CD4-positive, alpha-beta T cell treated with Interleukin-4 for 4 hours (primary cell): ENCODE measurements at regions not wholly inside any gene's neighbourhood (a gene's known extent, or its start where the extent isn't known, plus 50 kb on each side); places are given as distances from the start of the nearest gene placed in this dataset.
"Not testable (repeated sequence)": the region's sequence is repeated elsewhere in the genome, so short reads cannot be mapped to it uniquely, and the experiment has no call there.

Experiments used
- DNase-seq: peaks from one replicate; pipeline ENCODE4 v3.0.0-alpha.2; 2020

- no peak for DNase-seq
Measured at GRCh38 chr2:175755169-175755568, 246.9 kb downstream of the LNPK start.

DNA sequence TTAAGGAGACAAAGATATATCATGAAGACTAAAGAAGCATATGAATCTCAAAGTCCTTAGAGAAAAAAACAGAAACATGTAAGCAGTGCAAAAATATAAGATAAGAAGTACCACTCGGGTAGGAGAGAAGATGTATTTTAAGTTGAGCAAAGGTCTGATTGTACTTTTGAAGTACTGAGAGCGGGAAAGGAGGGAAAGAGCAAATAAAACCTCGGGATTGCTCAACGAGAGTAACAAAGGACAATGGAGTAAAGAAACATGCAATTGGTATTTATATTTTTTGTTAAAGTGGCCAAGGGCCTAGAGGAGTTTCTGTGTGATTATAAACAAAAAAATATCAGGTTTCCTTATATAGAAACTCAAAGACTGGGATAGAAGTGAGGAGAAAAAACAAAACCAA is 251.9 kb downstream of the LNPK start:
- DNase-seq = no peak

GRCh38 chr2:175745911-175746310 is 256.2 kb downstream of the LNPK start:
- no peak for DNase-seq

GRCh38 chr2:175744000-175744399 is 258.1 kb downstream of the LNPK start:
- DNase-seq = no peak

DNA sequence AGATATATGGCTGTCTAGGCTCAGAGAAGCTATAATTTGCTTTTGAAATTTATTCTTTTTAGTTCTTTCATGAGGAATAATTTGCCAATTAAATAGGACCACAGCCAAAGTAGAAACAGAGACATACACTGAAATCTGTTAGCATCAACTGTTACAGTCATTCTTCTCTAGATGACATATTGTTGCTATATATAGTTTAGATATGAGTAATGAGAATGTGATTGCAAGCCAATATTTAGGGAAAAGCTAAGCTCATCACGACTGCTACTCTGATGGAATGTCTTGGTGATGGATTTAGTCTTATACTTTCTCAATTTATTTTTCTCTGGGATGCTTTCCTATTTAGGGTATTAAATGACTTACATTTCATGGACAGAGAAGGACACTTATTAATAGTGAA is 259.1 kb downstream of the LNPK start:
- DNase-seq = no peak

DNA sequence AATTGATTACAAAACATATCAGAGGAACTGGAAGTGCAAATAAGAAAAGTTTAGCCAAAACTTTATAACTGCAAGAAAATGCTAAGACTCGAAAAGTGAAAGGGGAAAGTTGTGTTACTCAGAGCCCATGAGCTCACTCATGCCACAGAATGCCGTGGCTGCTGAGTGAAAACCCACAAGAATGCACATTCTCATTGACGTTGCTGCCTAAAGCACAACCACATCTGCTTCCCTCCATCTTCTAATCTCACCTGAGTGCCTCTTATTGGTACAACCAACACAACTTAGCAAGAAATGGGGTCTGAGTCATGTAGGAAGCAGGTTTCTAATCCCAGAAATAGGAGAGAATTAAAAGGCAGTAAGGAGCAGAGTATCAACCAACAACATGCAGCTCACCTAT is 259.7 kb downstream of the LNPK start:
- DNase-seq = no peak

DNA sequence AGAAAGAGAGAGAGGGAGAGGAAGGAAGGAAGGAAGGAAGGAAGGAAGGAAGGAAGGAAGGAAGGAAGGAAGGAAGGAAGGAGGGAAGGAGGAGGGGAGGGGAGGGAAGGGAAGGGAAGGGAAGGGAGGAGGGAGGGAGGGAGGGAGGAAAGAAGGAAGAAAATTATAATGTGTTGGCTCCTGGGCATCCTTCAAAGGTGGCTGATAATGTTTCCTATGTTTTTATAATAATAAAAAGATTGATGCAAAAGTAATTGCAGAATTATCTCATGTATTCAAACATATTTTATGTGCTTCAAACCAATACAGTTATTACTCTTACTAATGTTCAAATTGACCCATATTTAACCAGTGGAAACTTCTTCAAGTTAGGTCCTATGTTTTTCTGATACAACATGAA is 260.9 kb downstream of the LNPK start:
- no peak for DNase-seq

DNA sequence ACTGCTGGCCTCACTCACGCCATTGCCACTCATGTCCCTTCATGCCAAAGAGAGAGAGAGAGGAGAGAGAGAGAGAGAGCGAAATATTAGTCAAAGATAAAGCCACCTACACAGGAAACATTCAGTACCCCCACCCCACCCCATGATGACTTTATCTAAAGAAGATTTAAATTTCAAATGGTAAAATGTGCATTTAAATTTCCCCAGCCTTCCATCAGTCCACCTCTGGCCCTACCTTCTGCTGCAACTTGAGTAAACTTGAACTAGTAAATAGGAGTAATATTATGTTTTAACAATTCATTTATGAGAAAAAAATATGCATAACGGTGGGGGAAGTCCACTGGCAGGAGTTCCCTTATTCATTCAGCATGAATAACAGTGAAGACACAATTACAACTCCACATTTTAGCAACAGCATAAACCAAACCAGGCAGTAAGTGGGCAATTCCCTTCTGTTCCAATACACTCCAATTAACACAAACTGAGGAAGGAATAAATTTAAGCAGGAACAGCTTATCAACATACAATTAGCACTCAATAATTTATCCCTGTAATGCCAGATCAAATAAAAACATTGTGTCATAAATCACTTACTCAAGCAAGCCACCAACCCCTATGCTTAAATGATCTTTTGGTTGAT is 264.2 kb downstream of the LNPK start:
- DNase-seq = no peak

DNA sequence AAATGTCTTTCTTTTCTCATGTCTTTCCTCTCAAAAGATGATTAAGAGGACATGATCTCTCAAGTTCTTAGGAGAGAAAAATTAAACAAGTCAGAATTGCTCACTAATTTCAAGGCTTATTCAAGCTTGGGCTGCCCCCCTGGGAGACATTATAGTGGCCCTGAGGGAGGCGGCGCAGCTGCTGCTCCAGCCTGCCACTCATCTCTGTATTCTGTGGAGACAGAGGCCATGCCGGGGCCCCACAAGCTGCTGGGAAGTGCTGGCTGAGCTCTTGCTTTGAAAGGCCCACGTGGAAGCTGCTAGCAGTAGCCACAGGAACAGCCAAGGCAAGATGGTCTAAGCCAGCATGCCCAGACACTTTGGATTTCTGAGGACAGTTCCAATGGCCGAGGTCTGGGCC is 267.4 kb downstream of the LNPK start:
- DNase-seq = no peak

GRCh38 chr2:175732531-175732930 is 269.5 kb downstream of the LNPK start:
- no peak for DNase-seq

DNA sequence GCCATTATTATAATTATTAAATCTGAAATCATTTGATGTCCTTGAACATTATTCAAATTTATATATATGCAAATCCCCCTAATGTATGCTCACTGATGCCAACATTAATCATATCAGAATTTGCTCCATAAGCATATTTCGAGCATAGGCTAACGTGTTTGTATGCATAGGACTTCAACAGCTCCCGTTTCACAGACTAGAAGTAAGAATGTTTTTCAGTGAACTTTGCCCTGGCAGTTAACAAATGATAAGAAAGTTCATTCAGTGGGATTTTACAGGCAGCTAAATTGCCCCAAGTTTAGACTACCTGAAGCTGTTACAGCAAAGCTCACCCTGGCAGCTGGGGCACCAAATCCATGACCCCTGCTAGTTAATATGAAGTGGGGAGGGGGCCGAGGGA is 272.0 kb downstream of the LNPK start:
- no peak for DNase-seq

GRCh38 chr2:175729049-175729706 is 272.9 kb downstream of the LNPK start:
- DNase-seq = no peak

DNA sequence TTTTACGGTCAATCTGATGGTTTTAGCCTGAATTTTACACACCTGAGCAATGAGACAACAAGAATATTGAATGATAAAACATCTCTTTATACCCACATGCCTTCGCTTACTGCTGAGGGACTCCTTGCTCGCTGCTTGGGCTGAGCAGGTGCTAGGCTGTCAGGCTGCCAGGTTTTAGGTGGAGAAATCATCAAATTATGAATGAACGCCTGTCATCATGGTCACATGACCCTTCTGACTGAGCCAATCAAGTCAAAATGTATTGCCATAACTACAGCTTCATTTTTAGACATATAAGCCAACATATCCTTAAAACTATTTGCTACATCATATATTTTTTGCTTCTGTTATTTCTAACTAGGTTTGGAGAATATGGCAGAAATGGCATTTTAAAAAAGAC is 274.0 kb downstream of the LNPK start:
- DNase-seq = no peak

DNA sequence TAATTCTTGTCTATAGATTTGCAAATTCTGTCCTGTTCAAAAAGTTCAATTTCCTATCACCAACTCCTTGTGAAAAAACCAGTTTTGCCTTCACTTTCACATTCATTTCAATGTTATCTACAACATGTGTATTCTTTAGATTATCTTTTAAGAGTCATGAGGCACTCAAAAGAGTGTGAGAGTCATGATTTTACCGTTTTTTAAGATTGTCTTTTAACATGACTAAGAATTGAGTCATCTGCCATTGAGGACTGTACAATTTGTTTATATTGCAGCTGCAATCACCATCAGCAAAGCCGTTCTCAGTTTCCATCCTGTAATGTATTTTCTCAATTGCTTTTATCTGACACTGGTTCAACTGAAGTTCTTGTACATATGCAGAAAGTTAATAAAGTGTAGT is 275.8 kb downstream of the LNPK start:
- DNase-seq = no peak

GRCh38 chr2:175709248-175709647 is 292.8 kb downstream of the LNPK start:
- DNase-seq = no peak

- DNase-seq = no peak
Measured at GRCh38 chr2:175707322-175707721, 294.7 kb downstream of the LNPK start.

DNA sequence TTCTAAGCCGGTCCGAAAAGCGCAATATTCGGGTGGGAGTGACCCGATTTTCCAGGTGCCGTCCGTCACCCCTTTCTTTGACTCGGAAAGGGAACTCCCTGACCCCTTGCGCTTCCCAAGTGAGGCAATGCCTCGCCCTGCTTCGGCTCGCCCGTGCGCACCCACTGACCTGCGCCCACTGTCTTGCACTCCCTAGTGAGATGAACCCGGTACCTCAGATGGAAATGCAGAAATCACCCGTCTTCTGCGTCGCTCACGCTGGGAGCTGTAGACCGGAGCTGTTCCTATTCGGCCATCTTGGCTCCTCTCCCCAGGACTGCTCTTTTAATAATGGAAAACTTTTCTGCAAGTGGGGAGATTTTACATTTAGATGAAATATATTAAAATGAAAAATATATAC is 297.5 kb downstream of the LNPK start:
- not testable (repeated sequence) for DNase-seq

GRCh38 chr2:175698061-175698460 is 304.0 kb downstream of the LNPK start:
- no peak for DNase-seq

- peak; percentile 57 for DNase-seq
Measured at GRCh38 chr2:175690113-175690837, 311.8 kb downstream of the LNPK start.

DNA sequence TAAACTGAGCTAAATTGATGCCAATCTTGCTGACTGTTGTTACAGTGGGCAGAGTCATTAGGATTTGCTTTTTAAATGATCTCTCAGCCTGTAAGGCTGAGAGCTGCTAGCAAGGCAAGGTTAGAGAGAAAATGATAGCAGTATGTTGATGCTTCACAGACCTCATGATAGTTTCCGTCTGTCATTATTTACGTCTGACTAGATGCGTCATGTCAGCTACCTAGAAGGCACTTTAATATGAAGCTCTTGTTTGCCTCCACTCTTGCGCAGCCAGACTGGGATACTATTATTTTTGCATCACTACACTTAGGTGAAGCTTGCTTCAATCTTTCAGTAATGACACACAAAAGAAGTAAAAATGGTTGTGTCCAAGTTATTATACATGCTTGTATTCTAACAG is 313.8 kb downstream of the LNPK start:
- DNase-seq = no peak

GRCh38 chr2:175687465-175687864 is 314.6 kb downstream of the LNPK start:
- DNase-seq = no peak

DNA sequence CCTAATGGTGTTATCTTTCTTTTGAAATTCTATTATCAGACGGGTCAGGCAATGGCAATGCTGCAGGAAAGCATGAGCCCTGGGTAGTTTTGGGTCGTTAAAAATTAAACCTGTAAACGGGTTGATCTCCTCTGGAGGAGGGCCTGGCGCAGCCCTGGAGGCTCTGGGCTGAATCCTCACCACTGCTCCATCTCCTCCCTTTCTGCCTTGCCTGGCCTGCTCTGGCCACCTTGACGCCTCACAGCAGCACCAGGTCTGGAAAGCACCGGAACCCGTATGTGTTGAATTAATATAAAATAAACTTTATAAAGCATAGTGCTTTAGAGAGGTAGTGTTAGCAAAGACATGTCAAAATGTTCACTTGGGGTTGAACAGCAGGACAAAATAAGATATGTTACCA is 316.1 kb downstream of the LNPK start:
- DNase-seq = no peak

- no peak for DNase-seq
Measured at GRCh38 chr2:175684466-175684865, 317.6 kb downstream of the LNPK start.

- DNase-seq = no peak
Measured at GRCh38 chr2:175679728-175680127, 322.3 kb downstream of the LNPK start.
